ENCODE measurements at regions not wholly inside any gene's neighbourhood (a gene's known extent, or its start where the extent isn't known, plus 50 kb on each side); places are given as distances from the start of the nearest gene placed in this dataset.

GRCh38 chr5:163718272-163718671, 212.9 kb downstream of the MAT2B start:
- Histone ChIP-seq H3K9me3 (no peaks in the 10 kb centered on the region), H3K4me3 (no peak overlapping the region), H3K27ac (no peak overlapping the region), H3K36me3 (no peaks in the 10 kb centered on the region), H3K4me1 (no peaks in the 10 kb centered on the region), H3K27me3 (no peaks in the 10 kb centered on the region)
- intact Hi-C loops (cut with DNase I; ENCODE audit: low total_unique reads): no loop called here
- no peak for TF ChIP-seq POLR2A (IDR thresholded peaks at IDR 0.05)
- TF ChIP-seq CTCF (IDR thresholded peaks at IDR 0.05 in 4 of 5, conservative IDR thresholded peaks at IDR 0.05 in 1 of 5): no peak
- ATAC-seq (no peak), DNase-seq (no peak)
- in situ Hi-C loops (cut with MboI; ENCODE audit: low sequenced_read_pairs in 4 of 4): no loop called here

- DNase-seq (no peak), ATAC-seq (no peak)
- Histone ChIP-seq H3K36me3 (no peaks in the 10 kb centered on the region), H3K27ac (no peak overlapping the region), H3K27me3 (no peaks in the 10 kb centered on the region), H3K4me1 (no peaks in the 10 kb centered on the region), H3K4me3 (no peak overlapping the region), H3K9me3 (no peaks in the 10 kb centered on the region)
- intact Hi-C loops (cut with DNase I; ENCODE audit: low total_unique reads): no loop called here
- TF ChIP-seq POLR2A (IDR thresholded peaks at IDR 0.05): no peak
- TF ChIP-seq CTCF (IDR thresholded peaks at IDR 0.05 in 4 of 5, conservative IDR thresholded peaks at IDR 0.05 in 1 of 5): no peak
- in situ Hi-C loops (cut with MboI; ENCODE audit: low sequenced_read_pairs in 4 of 4): no loop called here
These were observed 218.9 kb downstream of the MAT2B start for GRCh38 chr5:163724305-163724704.

GRCh38 chr5:163727028-163727427, 221.6 kb downstream of the MAT2B start:
- ATAC-seq: no peak
- Histone ChIP-seq H3K4me1 (no peaks in the 10 kb centered on the region), H3K36me3 (no peaks in the 10 kb centered on the region), H3K9me3 (no peaks in the 10 kb centered on the region), H3K27ac (no peak overlapping the region), H3K27me3 (no peaks in the 10 kb centered on the region), H3K4me3 (no peak overlapping the region)
- TF ChIP-seq POLR2A (IDR thresholded peaks at IDR 0.05) (no peak), CTCF (IDR thresholded peaks at IDR 0.05 in 4 of 5, conservative IDR thresholded peaks at IDR 0.05 in 1 of 5) (no peak)
- intact Hi-C loops (cut with DNase I; ENCODE audit: low total_unique reads) (no loop called here), in situ Hi-C loops (cut with MboI; ENCODE audit: low sequenced_read_pairs in 4 of 4) (no loop called here)
- DNase-seq: no peak

GRCh38 chr5:163730206-163730756, 224.9 kb downstream of the MAT2B start:
- Histone ChIP-seq H3K9me3 (no peaks in the 10 kb centered on the region), H3K27me3 (no peaks in the 10 kb centered on the region), H3K4me1 (no peaks in the 10 kb centered on the region), H3K27ac (no peak overlapping the region), H3K4me3 (no peak overlapping the region), H3K36me3 (no peaks in the 10 kb centered on the region)
- intact Hi-C loops (cut with DNase I; ENCODE audit: low total_unique reads): no loop called here
- no peak for TF ChIP-seq POLR2A (IDR thresholded peaks at IDR 0.05)
- no peak for TF ChIP-seq CTCF (IDR thresholded peaks at IDR 0.05 in 4 of 5, conservative IDR thresholded peaks at IDR 0.05 in 1 of 5)
- no peak for ATAC-seq
- in situ Hi-C loops (cut with MboI; ENCODE audit: low sequenced_read_pairs in 4 of 4): no loop called here
- no peak for DNase-seq

- no peak for TF ChIP-seq CTCF (IDR thresholded peaks at IDR 0.05 in 4 of 5, conservative IDR thresholded peaks at IDR 0.05 in 1 of 5)
- TF ChIP-seq POLR2A (IDR thresholded peaks at IDR 0.05): no peak
- H3K9me3 ChIP-seq: no peaks in the 10 kb centered on the region
- no peaks in the 10 kb centered on the region for H3K27me3 ChIP-seq
- no peak for DNase-seq
- H3K27ac ChIP-seq: no peak overlapping the region
- no peak for ATAC-seq
- no peak overlapping the region for H3K4me3 ChIP-seq
- in situ Hi-C loops (cut with MboI; ENCODE audit: low sequenced_read_pairs in 4 of 4): no loop called here
- H3K4me1 ChIP-seq: no peaks in the 10 kb centered on the region
- intact Hi-C loops (cut with DNase I; ENCODE audit: low total_unique reads): no loop called here
- no peaks in the 10 kb centered on the region for H3K36me3 ChIP-seq
These were observed 225.8 kb downstream of the MAT2B start for GRCh38 chr5:163731256-163731655.

Data from gastrocnemius medialis (tissue), 4 donors.